GM12878 (cell line): ENCODE measurements at regions not wholly inside any gene's neighbourhood (a gene's known extent, or its start where the extent isn't known, plus 50 kb on each side); places are given as distances from the start of the nearest gene placed in this dataset.

ENCODE experiments used
- ATAC-seq: fragments of 200-7000 bp; cut with Tn5 transposase; 3 replicates; pipeline ENCODE4 v1.9.1; 2020; ENCODE audit warnings: mild to moderate bottlenecking, moderate library complexity
- BruUV-seq: library from RNA; stranded (reverse); fragments of 400-500 nt; replicated peaks from 2 replicates; lab custom pipeline; 2021; lab: Mats Ljungman, UMichigan
- CTCF ChIA-PET: fragments of 300-600 bp; sonication (Branson Sonifier 250); formaldehyde crosslinking; extraction: SDS; loops from one replicate; lab custom pipeline; 2021; ENCODE audit warnings: inconsistent platforms; lab: Yijun Ruan, JAX
- POLR2A ChIA-PET: fragments of 350-600 bp; formaldehyde crosslinking; extraction: SDS; loops from one replicate; lab custom pipeline; 2021; ENCODE audit warnings: inconsistent platforms; lab: Charles Lee
- RAD21 ChIA-PET: fragments of 300-600 bp; sonication (Branson Sonifier 250); formaldehyde crosslinking; loops from one replicate; lab custom pipeline; 2023; ENCODE audit warnings: antibody characterized with exemption; ENCODE audit not compliant: unreplicated experiment; lab: Charles Lee
- SMC1A ChIA-PET: fragments of 300-600 bp; sonication (Branson Sonifier 250); formaldehyde crosslinking; loops from one replicate; lab custom pipeline; 2023; ENCODE audit not compliant: unreplicated experiment, uncharacterized antibody; lab: Charles Lee
- DNase-seq: peaks from one replicate; pipeline ENCODE4 v3.0.0-alpha.2; 2011; ENCODE audit warnings: low read depth, low spot score
- FAIRE-seq: peaks from 3 replicates; lab custom pipeline; 2011; peaks lifted over from hg19 to GRCh38; lab: Jason Lieb, UNC
- H2AFZ ChIP-seq: 2 replicates; pipeline ENCODE4 v1.6.0; 2011; ENCODE audit warnings: low read depth, low read length, control low read depth; ENCODE audit not compliant: control insufficient read depth
- H3K27ac ChIP-seq: 2 replicates; pipeline ENCODE4 v1.5.1; 2011; ENCODE audit warnings: control low read depth; ENCODE audit not compliant: control insufficient read depth, insufficient read depth
- H3K27me3 ChIP-seq, 2 experiments: replicated peaks in 1 of 2; 2 replicates each; pipeline versions ENCODE4 v1.6.0 to v1.6.1; 2011; ENCODE audit warnings: low read length in 1 of 2; ENCODE audit not compliant: control insufficient read depth in 2 of 2, insufficient read depth in 2 of 2
- H3K36me3 ChIP-seq, 2 experiments: 2 replicates each; pipeline ENCODE4 v1.5.1; 2011; ENCODE audit warnings: low read length in 1 of 2; ENCODE audit not compliant: control insufficient read depth in 2 of 2, insufficient read depth in 2 of 2
- H3K4me1 ChIP-seq: 2 replicates; pipeline ENCODE4 v1.6.1; 2011; ENCODE audit warnings: mild to moderate bottlenecking, low read length, moderate library complexity, mixed read lengths; ENCODE audit not compliant: control insufficient read depth, insufficient read depth
- H3K4me2 ChIP-seq: 2 replicates; pipeline ENCODE4 v1.6.0; 2011; ENCODE audit warnings: control low read depth; ENCODE audit not compliant: control insufficient read depth, insufficient read depth
- H3K4me3 ChIP-seq: fragments of 200-600 bp; sonication (generic); 2 replicates; pipeline ENCODE4 v1.5.1; 2016
- H3K79me2 ChIP-seq: 2 replicates; pipeline ENCODE4 v1.6.0; 2011; ENCODE audit warnings: low read length; ENCODE audit not compliant: control insufficient read depth, insufficient read depth
- H3K9ac ChIP-seq: 2 replicates; pipeline ENCODE4 v1.8.0; 2011; ENCODE audit warnings: low read length, control low read depth, mixed read lengths; ENCODE audit not compliant: control insufficient read depth, insufficient read depth
- H3K9me3 ChIP-seq: replicated peaks from 3 replicates; pipeline ENCODE4 v1.5.1; 2011; ENCODE audit warnings: mild to moderate bottlenecking, low read length; ENCODE audit not compliant: control insufficient read depth, insufficient read depth
- H4K20me1 ChIP-seq: 2 replicates; pipeline ENCODE4 v1.6.0; 2011; ENCODE audit not compliant: control insufficient read depth, insufficient read depth
- CBFB ChIP-seq: IDR thresholded peaks from 2 replicates; pipeline ENCODE4 v1.6.1; 2016; ENCODE audit warnings: antibody characterized with exemption, low read depth
- CHD1 ChIP-seq: IDR thresholded peaks from 2 replicates; pipeline ENCODE4 v1.6.1; 2012; ENCODE audit warnings: low read depth, low read length, improper control_type of control experiment
- CHD4 ChIP-seq: fragments of 200-600 bp; sonication (generic); IDR thresholded peaks from 2 replicates; pipeline ENCODE4 v1.6.1; 2016; ENCODE audit warnings: mild to moderate bottlenecking
- E4F1 ChIP-seq: fragments of 450-650 bp; IDR thresholded peaks from 2 replicates; pipeline ENCODE4 v1.6.1; 2018; ENCODE audit warnings: borderline replicate concordance, mild to moderate bottlenecking; ENCODE audit not compliant: partially characterized antibody
- ELK1 ChIP-seq: IDR thresholded peaks from 2 replicates; pipeline ENCODE4 v1.6.1; 2012; ENCODE audit warnings: low read depth, low read length, improper control_type of control experiment
- EP300 ChIP-seq, 2 experiments: fragments of 150-350 bp in 1 of 2; IDR thresholded peaks; 2 replicates each; pipeline ENCODE4 v1.6.1; 2011 to 2012; ENCODE audit warnings: low read depth in 2 of 2, low read length in 2 of 2, borderline replicate concordance in 1 of 2, improper control_type of control experiment in 1 of 2, inconsistent platforms in 1 of 2; ENCODE audit not compliant: control insufficient read depth in 1 of 2
- KAT2A ChIP-seq: conservative IDR thresholded peaks from 2 replicates; pipeline ENCODE4 v1.6.1; 2011; ENCODE audit warnings: low read depth, low read length; ENCODE audit not compliant: control insufficient read depth
- NR2F1 ChIP-seq: fragments of 450-650 bp; conservative IDR thresholded peaks from 2 replicates; pipeline ENCODE4 v1.6.1; 2017; ENCODE audit warnings: mild to moderate bottlenecking
- PML ChIP-seq: IDR thresholded peaks from 2 replicates; pipeline ENCODE4 v1.6.1; 2012; ENCODE audit warnings: low read length, inconsistent platforms
- SMARCA5 ChIP-seq: fragments of 450-650 bp; IDR thresholded peaks from 2 replicates; pipeline ENCODE4 v1.6.1; 2017; ENCODE audit warnings: mild to moderate bottlenecking
- SP1 ChIP-seq: IDR thresholded peaks from one replicate; pipeline ENCODE4 v1.6.1; 2011; ENCODE audit warnings: low read depth, low read length
- TCF3 ChIP-seq: IDR thresholded peaks from 2 replicates; pipeline ENCODE4 v1.6.1; 2012; ENCODE audit warnings: low read depth, mild to moderate bottlenecking, low read length, borderline replicate concordance; ENCODE audit not compliant: insufficient read depth
- ZNF217 ChIP-seq: fragments of 450-650 bp; IDR thresholded peaks from 2 replicates; pipeline ENCODE4 v1.6.1; 2017; ENCODE audit warnings: antibody characterized with exemption, mild to moderate bottlenecking
- ZNF274 ChIP-seq: IDR thresholded peaks from one replicate; pipeline ENCODE4 v1.8.0; 2011; ENCODE audit not compliant: insufficient read length, insufficient read depth
- ZNF622 ChIP-seq: fragments of 450-650 bp; IDR thresholded peaks from 2 replicates; pipeline ENCODE4 v1.6.1; 2017; ENCODE audit warnings: mild to moderate bottlenecking, inconsistent platforms
- WGBS: methylation state at CpG from one replicate; pipeline ENCODE4 v1.1.6; 2016; ENCODE audit warnings: low lambda C conversion rate; ENCODE audit not compliant: insufficient replicate concordance, insufficient coverage; ENCODE audit errors: missing lambda C conversion rate; 5-methylcytosine and 5-hydroxymethylcytosine counted together
- in situ Hi-C: fragments of 300-500 bp; cut with MboI; formaldehyde crosslinking; loops from 9 replicates; pipeline ENCODE4 v1.14.3; 2018; ENCODE audit warnings: mixed read lengths
- intact Hi-C: fragments of 100-400 bp; cut with micrococcal nuclease; formaldehyde crosslinking; loops from one replicate; pipeline ENCODE4 v1.14.2; 2022; ENCODE audit not compliant: unreplicated experiment
- TF ChIP-seq, protein P1 (sequence below): fragments of 450-650 bp; formaldehyde crosslinking; IDR thresholded peaks from 2 replicates; pipeline ENCODE4 v1.4.0; 2022; ENCODE audit warnings: mild to moderate bottlenecking, moderate library complexity

DNA sequence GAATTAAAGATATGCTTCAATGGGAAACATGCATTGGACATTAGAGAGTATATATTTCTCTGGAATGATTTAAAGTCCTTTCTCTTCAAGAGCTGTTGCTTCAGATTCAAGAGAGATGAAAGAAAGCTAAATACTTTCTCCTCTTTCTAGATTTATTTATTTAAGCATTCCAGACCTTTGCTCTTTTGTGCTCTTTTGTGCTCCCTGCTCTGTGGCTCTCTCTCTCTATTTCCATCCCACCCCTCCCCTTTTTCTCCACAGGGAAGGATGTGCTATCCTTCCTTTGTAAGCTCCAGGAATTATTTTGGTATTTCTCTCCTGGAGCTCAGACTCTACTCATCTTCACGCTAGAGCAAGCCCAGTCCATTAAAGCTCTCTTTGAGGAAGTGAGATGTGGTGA, 871.9 kb upstream of the GBE1 start:
- in situ Hi-C loops, result no loop called here
- H3K27me3 ChIP-seq, result no peaks in the 10 kb centered on the region
- no peaks in the 10 kb centered on the region for H3K79me2 ChIP-seq
- no peak overlapping the region for H3K4me3 ChIP-seq
- no peak overlapping the region for H3K27ac ChIP-seq
- H3K9me3 ChIP-seq, result no peaks in the 10 kb centered on the region
- ATAC-seq, result 0 out of 3 replicates have a peak, but pooled peaks have one; percentile 27
- POLR2A ChIA-PET, result no interaction called here
- WGBS, result 8% methylated on average over 1 of the region's 1 CpG
- H3K4me2 ChIP-seq, result no peak overlapping the region
- no peak for FAIRE-seq
- H4K20me1 ChIP-seq, result no peaks in the 10 kb centered on the region
- SMC1A ChIA-PET, result interaction anchor here (1.2 to 1.4 kb wide), 2 partner anchors 14 to 33 kb away, joined by 3 to 4 read pairs; no protein-coding TSS in a partner anchor
- no peaks in the 10 kb centered on the region for H3K36me3 ChIP-seq
- intact Hi-C loops, result loop anchor here (10.0 kb wide), 1 partner anchor 891 kb away; no protein-coding TSS in a partner anchor
- RAD21 ChIA-PET, result no interaction called here
- no peaks in the 10 kb centered on the region for H3K4me1 ChIP-seq
- no peak overlapping the region for H2AFZ ChIP-seq
- no peak overlapping the region for H3K9ac ChIP-seq
- CTCF ChIA-PET, result no interaction called here
- no TSS peak for BruUV-seq
- no peak for DNase-seq
- no peak for TF ChIP-seq SMARCA5
- no peak for TF ChIP-seq NR2F1
- no peak for TF ChIP-seq ELK1
- TF ChIP-seq CHD4, result no peak
- TF ChIP-seq TCF3, result no peak
- no peak for TF ChIP-seq ZNF274
- TF ChIP-seq CBFB, result no peak
- no peak for TF ChIP-seq PML
- no peak for TF ChIP-seq E4F1
- no peak for TF ChIP-seq ZNF622
- TF ChIP-seq CHD1, result no peak
- TF ChIP-seq KAT2A, result no peak
- no peak for TF ChIP-seq EP300 (IDR thresholded peaks at IDR 0.05; ENCODE audit: borderline replicate concordance in 1 of 2, control insufficient read depth in 1 of 2, low read depth in 2 of 2, low read length in 2 of 2)
- TF ChIP-seq, protein P1, sequence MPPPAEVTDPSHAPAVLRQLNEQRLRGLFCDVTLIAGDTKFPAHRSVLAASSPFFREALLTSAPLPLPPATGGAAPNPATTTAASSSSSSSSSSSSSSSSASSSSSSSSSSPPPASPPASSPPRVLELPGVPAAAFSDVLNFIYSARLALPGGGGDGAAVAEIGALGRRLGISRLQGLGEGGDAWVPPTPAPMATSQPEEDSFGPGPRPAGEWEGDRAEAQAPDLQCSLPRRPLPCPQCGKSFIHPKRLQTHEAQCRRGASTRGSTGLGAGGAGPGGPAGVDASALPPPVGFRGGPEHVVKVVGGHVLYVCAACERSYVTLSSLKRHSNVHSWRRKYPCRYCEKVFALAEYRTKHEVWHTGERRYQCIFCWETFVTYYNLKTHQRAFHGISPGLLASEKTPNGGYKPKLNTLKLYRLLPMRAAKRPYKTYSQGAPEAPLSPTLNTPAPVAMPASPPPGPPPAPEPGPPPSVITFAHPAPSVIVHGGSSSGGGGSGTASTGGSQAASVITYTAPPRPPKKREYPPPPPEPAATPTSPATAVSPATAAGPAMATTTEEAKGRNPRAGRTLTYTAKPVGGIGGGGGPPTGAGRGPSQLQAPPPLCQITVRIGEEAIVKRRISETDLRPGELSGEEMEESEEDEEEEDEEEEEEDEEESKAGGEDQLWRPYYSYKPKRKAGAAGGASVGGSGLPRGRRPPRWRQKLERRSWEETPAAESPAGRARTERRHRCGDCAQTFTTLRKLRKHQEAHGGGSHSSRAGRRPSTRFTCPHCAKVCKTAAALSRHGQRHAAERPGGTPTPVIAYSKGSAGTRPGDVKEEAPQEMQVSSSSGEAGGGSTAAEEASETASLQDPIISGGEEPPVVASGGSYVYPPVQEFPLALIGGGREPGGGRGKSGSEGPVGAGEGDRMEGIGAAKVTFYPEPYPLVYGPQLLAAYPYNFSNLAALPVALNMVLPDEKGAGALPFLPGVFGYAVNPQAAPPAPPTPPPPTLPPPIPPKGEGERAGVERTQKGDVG (CRISPR knock-in tag), result no peak
- no peak for TF ChIP-seq ZNF217
- no peak for TF ChIP-seq SP1
